ENCODE measurements at regions not wholly inside any gene's neighbourhood (a gene's known extent, or its start where the extent isn't known, plus 50 kb on each side); places are given as distances from the start of the nearest gene placed in this dataset.

- H3K4me3 Mint-ChIP-seq (ENCODE audit: unreplicated experiment): no peak overlapping the region
- ChIA-PET POLR2A (no interaction called here), CTCF (no interaction called here)
- TF ChIP-seq, protein P1, sequence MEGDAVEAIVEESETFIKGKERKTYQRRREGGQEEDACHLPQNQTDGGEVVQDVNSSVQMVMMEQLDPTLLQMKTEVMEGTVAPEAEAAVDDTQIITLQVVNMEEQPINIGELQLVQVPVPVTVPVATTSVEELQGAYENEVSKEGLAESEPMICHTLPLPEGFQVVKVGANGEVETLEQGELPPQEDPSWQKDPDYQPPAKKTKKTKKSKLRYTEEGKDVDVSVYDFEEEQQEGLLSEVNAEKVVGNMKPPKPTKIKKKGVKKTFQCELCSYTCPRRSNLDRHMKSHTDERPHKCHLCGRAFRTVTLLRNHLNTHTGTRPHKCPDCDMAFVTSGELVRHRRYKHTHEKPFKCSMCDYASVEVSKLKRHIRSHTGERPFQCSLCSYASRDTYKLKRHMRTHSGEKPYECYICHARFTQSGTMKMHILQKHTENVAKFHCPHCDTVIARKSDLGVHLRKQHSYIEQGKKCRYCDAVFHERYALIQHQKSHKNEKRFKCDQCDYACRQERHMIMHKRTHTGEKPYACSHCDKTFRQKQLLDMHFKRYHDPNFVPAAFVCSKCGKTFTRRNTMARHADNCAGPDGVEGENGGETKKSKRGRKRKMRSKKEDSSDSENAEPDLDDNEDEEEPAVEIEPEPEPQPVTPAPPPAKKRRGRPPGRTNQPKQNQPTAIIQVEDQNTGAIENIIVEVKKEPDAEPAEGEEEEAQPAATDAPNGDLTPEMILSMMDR (IDR thresholded peaks at IDR 0.05; ENCODE audit: insufficient read depth in 1 of 2, low read depth in 1 of 2, low read length in 1 of 2, severe bottlenecking in 1 of 2, unreplicated experiment in 1 of 2): no peak
- no peak overlapping the region for H3K27ac Mint-ChIP-seq (ENCODE audit: unreplicated experiment)
- intact Hi-C loops (cut with micrococcal nuclease; ENCODE audit: unreplicated experiment): no loop called here
- no peak for DNase-seq
- Histone ChIP-seq H3K4me1 (no peaks in the 10 kb centered on the region), H3K27me3 (replicated peaks; ENCODE audit: control insufficient read depth, insufficient read depth, low read length) (no peaks in the 10 kb centered on the region), H3K36me3 (ENCODE audit: control insufficient read depth, insufficient read depth, low read length) (no peaks in the 10 kb centered on the region), H3K4me3 (ENCODE audit: low read depth, low read length) (no peak overlapping the region), H3K9me3 (no peaks in the 10 kb centered on the region)
- H3K36me3 Mint-ChIP-seq (ENCODE audit: insufficient read depth, unreplicated experiment): no peaks in the 10 kb centered on the region
- BruUV-seq (replicated peaks): no TSS peak
- H3K27me3 Mint-ChIP-seq (ENCODE audit: insufficient read depth, unreplicated experiment): peaks cover 3% of the 10 kb centered on the region
- no peaks in the 10 kb centered on the region for H3K9me3 Mint-ChIP-seq (ENCODE audit: unreplicated experiment)
- H3K4me1 Mint-ChIP-seq (ENCODE audit: low read depth, unreplicated experiment): no peaks in the 10 kb centered on the region
These were observed 382.3 kb upstream of the CDH10 start for GRCh38 chr5:25027061-25027460.

DNA sequence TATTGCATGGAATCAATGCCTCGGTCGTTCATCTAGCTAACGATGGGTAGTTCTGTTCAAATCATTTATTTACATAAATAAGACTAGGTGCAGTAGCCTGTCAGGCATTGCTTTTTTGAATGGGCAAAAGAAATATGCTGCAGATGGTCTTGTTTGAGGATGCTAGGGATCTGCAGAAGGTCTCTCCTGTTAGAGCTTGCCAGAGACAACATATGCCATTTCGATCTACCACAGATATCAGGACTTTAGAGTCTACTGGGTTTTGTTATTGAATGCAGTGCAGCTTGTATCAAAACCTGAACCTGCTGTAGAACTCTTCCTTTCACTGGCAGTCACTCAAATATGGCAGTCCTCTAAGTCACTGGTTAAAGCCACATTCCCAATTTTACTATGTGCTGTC lies 381.1 kb upstream of the CDH10 start:
- TF ChIP-seq, protein P1 (IDR thresholded peaks at IDR 0.05; ENCODE audit: insufficient read depth in 1 of 2, low read depth in 1 of 2, low read length in 1 of 2, severe bottlenecking in 1 of 2, unreplicated experiment in 1 of 2): no peak
- CTCF ChIA-PET: no interaction called here
- Mint-ChIP-seq H3K4me1 (ENCODE audit: low read depth, unreplicated experiment) (no peaks in the 10 kb centered on the region), H3K4me3 (ENCODE audit: unreplicated experiment) (no peak overlapping the region), H3K9me3 (ENCODE audit: unreplicated experiment) (no peaks in the 10 kb centered on the region), H3K27me3 (ENCODE audit: insufficient read depth, unreplicated experiment) (peaks cover 5% of the 10 kb centered on the region), H3K27ac (ENCODE audit: unreplicated experiment) (no peak overlapping the region), H3K36me3 (ENCODE audit: insufficient read depth, unreplicated experiment) (no peaks in the 10 kb centered on the region)
- no peak for DNase-seq
- no peaks in the 10 kb centered on the region for H3K27me3 ChIP-seq (replicated peaks; ENCODE audit: control insufficient read depth, insufficient read depth, low read length)
- H3K36me3 ChIP-seq (ENCODE audit: control insufficient read depth, insufficient read depth, low read length): no peaks in the 10 kb centered on the region
- POLR2A ChIA-PET: no interaction called here
- H3K9me3 ChIP-seq: no peaks in the 10 kb centered on the region
- no TSS peak for BruUV-seq (replicated peaks)
- intact Hi-C loops (cut with micrococcal nuclease; ENCODE audit: unreplicated experiment): no loop called here
- no peaks in the 10 kb centered on the region for H3K4me1 ChIP-seq
- no peak overlapping the region for H3K4me3 ChIP-seq (ENCODE audit: low read depth, low read length)

DNA sequence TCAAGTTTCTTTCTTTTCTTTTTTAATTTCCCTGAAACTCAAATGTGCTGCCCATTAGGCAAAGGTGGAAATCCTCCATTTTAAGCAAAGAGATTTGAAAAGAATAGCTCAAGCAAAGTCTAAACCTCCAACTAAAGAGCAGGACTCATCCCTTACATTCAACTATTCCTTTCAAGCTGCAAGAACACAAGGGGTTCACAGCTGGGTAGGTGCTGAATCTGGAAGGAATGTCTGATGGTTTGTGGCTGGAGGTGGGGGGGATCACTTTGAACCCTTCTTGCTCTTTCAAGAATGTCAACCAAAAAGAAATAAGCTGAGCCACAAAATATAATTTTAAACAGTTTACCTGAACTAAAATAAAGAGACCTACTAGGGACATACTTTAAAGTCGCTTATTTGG lies 375.7 kb upstream of the CDH10 start:
- Histone ChIP-seq H3K4me3 (ENCODE audit: low read depth, low read length) (no peak overlapping the region), H3K27me3 (replicated peaks; ENCODE audit: control insufficient read depth, insufficient read depth, low read length) (no peaks in the 10 kb centered on the region), H3K4me1 (no peaks in the 10 kb centered on the region), H3K9me3 (no peaks in the 10 kb centered on the region), H3K36me3 (ENCODE audit: control insufficient read depth, insufficient read depth, low read length) (no peaks in the 10 kb centered on the region)
- H3K27ac Mint-ChIP-seq (ENCODE audit: unreplicated experiment): no peak overlapping the region
- peaks cover 5% of the 10 kb centered on the region for H3K27me3 Mint-ChIP-seq (ENCODE audit: insufficient read depth, unreplicated experiment)
- ChIA-PET CTCF (no interaction called here), POLR2A (no interaction called here)
- intact Hi-C loops (cut with micrococcal nuclease; ENCODE audit: unreplicated experiment): no loop called here
- TF ChIP-seq, protein P1 (IDR thresholded peaks at IDR 0.05; ENCODE audit: insufficient read depth in 1 of 2, low read depth in 1 of 2, low read length in 1 of 2, severe bottlenecking in 1 of 2, unreplicated experiment in 1 of 2): no peak
- DNase-seq: no peak
- no TSS peak for BruUV-seq (replicated peaks)
- H3K9me3 Mint-ChIP-seq (ENCODE audit: unreplicated experiment): no peaks in the 10 kb centered on the region
- H3K4me1 Mint-ChIP-seq (ENCODE audit: low read depth, unreplicated experiment): no peaks in the 10 kb centered on the region
- no peaks in the 10 kb centered on the region for H3K36me3 Mint-ChIP-seq (ENCODE audit: insufficient read depth, unreplicated experiment)
- no peak overlapping the region for H3K4me3 Mint-ChIP-seq (ENCODE audit: unreplicated experiment)
